HG03342 (cell line): ENCODE measurements at regions not wholly inside any gene's neighbourhood (a gene's known extent, or its start where the extent isn't known, plus 50 kb on each side); places are given as distances from the start of the nearest gene placed in this dataset.
"Not testable (repeated sequence)": the region's sequence is repeated elsewhere in the genome, so short reads cannot be mapped to it uniquely, and the experiment has no call there.

Experiments used
- ATAC-seq: cut with Tn5 transposase; IDR thresholded peaks from one replicate; pipeline ENCODE4 v1.9.1; 2021; ENCODE audit warnings: mild to moderate bottlenecking, moderate library complexity; ENCODE audit not compliant: unreplicated experiment

GRCh38 chr11:29495676-29496075, 521.2 kb downstream of the KCNA4 start:
- no peak for ATAC-seq

GRCh38 chr11:29490938-29491337, 525.9 kb downstream of the KCNA4 start:
- no peak for ATAC-seq

DNA sequence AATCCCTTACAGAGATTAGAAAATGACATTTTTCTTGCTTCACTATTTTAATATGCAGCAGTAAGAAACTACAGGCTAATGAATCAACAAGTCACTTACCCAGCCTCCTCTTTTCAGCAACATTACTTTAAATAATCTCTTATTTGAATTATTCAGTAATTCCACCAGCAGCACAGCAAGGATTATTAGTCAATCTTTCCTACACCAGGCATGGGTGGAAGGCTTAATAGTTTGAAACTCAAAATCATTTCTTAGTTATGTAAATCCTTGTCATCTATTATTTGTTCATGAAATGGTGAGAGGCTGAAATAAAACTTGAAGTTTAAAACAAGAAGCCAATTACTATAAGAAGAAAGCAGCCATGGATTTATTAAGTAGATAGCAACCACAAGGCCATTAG, 530.5 kb downstream of the KCNA4 start:
- ATAC-seq, result no peak

DNA sequence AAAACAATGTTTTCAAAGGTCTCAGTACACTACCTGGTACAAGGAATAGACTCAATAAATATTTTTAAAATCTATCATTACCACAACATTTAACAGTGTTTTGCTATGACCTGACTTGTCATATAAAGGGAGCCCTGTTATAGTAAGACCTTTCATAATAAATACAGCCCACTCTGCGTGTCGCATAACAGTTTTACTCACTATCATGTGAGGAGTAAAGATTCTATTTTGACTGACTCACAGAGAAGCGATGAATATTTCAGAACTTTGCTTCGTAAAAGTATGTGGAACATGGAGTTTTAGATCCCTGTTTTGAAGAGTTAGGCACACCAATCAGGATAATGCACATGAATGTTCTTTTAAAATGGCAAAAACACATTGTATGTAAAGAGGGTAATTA, 531.2 kb downstream of the KCNA4 start:
- ATAC-seq, result no peak

DNA sequence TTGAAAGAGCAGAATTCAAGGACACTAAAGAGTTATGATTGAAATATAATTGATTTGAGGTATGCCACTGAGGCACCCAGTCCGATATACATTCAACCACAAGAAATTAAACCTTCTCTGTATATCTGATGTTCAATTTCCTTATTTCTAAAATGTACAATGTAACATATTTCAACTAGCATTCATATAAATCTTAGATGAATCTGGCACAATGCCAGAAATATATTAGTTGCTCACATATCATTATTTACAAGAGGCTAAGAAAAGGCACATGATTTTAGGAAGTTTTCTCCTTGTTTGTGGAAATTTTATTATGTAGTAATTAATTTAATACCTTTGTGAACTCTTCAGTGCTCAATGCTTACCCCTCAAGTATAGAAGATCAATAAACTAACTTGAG, 532.3 kb downstream of the KCNA4 start:
- ATAC-seq, result no peak

- no peak for ATAC-seq
Observed at GRCh38 chr11:29483831-29484230, 533.0 kb downstream of the KCNA4 start.

DNA sequence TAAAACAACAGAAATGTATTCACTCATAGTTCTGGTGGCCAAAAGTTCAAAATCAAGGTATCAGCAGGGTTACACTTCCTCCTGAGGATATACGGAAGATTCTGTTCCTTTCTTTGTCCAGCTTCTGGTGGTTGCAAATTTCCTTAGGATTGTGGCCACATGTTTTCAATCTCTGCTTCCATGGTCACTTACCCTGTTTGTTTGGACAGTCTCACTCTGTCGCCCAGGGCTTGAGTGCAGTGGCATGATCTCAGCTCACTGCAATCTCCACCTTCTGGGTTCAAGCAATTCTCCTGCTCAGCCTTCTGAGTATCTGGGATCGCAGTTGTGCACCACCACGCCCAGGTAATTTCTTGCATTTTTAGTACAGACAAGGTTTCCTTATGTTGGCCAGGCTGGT, 534.3 kb downstream of the KCNA4 start:
- no peak for ATAC-seq

DNA sequence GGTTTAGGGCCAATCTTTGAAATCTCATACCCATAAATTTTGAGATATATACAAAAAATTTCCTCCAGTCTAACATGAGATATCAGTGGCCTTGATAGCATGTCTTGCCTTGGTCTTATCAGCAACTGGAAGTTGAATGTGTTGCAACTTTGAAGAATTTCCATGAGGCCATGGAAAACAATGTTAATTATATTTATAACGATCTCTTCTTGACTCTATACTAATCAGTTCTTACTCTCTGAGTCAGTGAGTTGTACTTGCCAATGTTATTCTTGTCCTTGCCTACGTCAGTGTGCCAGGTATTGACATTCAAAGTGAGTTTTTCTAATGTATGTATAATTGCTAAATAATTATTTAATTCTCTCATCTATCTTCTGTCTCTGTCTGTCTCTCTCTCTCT, 535.1 kb downstream of the KCNA4 start:
- no peak for ATAC-seq

DNA sequence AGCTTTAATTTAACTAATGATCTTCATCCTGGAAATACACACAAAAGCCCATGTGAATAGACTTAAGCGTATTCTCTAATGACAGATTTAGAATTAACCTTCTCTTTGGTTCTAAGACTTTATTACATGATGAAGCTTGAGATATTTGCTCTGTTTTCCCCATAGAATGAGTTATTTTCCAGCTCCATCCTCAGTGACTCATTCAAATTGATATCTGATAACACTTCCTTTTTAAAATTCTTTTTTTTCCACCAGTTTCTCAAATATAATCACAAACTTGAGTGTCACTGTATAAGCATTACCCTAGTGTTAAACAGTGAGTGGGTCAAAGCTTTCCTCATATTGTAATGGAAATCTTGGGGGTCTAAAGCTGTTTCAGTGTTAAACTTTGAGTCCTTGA, 535.8 kb downstream of the KCNA4 start:
- no peak for ATAC-seq

DNA sequence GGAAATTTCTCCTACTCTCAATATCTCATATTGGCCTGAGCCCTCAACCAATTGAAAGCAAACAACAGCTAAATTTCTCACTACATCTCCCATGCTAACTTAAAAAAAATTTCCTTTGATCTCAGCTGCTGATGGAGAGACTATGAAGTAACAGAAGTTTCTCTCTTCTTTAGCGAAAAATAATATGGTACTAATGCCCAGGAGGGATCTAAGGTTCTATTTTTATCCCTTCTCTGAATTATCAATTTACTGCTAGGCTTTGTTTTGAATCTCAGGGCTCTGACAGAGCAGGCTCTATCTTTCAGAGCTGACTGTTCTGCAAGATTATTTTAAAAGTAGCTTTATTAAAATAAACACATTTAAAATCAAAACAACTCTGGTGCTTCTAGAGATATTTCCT, 558.6 kb downstream of the KCNA4 start:
- ATAC-seq, result no peak

GRCh38 chr11:29452146-29452545, 564.7 kb downstream of the KCNA4 start:
- no peak for ATAC-seq

GRCh38 chr11:29449281-29450074, 567.4 kb downstream of the KCNA4 start:
- no peak for ATAC-seq

DNA sequence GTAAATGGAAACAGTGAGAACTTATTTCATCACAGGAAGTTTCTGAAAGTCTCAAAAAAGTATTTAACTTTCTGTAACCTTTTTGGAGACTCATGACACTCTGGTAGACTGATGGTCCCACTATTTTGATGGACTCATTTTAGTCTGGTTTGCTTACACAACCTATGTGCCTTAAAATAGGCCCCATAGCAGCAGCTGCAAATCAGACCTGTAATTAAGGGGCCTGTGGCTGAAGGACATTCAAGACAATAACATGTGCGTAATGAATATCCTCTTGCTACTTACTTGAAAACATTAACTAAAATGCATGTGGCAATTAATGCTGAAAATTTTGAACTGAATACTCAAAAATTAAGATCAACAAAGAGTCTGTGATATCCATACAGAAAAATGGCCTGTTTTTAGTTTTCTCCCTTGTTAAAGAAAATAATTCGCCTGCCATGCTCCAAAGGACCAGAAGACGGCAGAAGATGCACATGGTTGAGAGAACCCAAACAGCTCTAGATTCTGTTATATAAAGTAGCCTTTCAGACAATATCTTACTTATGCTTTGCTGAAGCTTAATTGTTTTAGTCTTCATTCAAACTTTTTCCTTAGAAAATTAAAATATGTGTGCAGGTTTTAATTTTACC, 568.5 kb downstream of the KCNA4 start:
- ATAC-seq, result no peak

DNA sequence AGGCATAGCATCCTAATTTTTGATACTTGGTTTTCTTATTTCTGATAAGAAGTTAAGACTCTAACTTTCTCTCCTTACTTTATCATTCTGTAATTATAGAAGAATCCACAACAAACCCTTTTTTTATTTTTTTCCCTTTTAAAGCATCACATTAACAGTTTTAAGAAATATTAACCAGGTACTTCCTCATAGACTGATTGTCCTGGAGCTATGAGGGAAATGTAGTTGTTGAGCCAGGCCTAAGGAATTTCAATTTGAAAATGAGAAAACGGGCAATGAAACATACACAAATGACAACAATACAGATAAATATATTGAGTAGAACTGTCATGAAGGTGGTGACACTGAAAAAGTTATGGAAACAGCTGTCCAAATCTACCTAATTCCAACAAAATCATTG, 569.0 kb downstream of the KCNA4 start:
- ATAC-seq, result no peak

DNA sequence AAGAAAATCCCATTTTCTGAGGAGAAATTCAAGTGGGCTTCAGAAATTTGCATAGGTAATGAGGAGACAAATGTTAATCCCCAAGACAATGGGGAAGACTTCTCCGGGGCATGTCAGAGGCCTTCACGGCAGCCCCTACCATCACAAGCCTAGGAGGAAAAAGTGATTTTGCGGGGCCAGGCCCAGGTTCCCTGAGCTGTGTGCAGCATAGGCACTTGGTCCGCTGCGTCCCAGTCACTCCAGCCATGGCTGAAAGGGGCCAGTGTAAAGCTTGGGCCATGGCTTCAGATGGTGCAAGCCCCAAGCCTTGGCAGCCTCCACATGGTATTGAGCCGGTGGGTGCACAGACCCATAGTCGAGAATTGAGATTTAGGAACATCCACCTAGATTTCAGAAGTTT, 570.7 kb downstream of the KCNA4 start:
- no peak for ATAC-seq

GRCh38 chr11:29445191-29445590, 571.6 kb downstream of the KCNA4 start:
- not testable (repeated sequence) for ATAC-seq

GRCh38 chr11:29438815-29439214, 578.0 kb downstream of the KCNA4 start:
- no peak for ATAC-seq

DNA sequence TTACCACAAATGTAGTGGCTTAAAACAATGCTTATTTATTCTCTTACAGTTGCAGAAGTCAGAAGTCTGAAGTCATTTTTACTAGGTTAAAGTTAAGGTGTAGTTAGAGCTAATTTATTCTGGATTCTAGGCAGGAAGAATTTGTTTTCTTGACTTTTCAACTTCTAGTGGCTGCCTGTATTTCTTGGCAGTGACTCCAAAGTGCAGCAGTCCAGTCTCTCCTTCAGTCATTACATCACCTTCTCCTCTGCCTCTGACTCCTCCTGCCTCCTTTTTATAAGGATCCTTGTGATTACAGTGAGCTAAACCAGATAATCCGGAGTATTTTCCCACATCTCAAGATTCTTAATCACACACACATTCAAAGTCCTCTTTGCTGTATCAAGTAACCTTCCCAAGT, 581.4 kb downstream of the KCNA4 start:
- ATAC-seq, result no peak

GRCh38 chr11:29432719-29433325, 584.0 kb downstream of the KCNA4 start:
- ATAC-seq, result peak; percentile 52

DNA sequence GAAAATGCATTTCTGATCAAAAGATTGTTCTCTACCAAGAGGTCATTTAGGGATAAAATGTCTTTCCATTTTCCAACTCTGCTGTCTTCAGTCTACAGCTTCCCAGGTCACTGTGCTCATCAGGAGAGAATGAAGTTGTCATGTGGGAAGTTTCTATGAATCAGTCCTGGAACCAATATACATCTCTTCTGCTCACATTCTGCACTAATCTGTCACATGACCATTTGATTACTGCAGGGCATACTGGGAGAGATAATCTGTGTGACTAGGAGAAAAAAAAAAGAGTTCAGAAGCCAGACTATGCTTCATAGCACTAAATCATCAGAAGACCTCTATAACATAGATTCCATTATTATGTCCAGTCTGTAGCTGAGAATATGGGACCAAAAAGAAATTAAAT, 611.5 kb downstream of the KCNA4 start:
- ATAC-seq, result no peak

DNA sequence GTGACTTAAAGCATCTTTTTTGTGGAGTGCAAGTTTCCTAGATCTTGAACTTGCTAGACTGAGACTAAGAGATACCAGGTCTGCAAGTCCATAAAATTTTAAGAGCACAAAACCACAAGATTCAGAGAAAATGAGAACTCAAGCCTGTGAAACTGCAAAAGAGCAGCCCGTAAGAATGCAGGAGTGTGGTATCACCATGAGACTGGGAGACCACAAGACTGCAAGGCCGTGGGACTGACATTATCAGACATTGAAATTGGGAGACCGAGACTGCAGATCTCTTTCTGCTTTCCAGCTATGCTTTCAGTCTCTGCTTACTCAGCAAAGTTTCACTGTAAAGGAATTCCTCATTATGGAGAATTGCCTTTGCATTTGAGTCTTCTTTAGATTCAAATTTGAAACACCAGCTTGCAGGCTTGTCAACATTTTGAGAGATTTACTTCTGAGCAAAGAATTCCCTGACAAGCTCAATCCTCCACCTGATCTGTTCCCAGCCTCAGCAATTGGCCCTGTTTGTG, 621.2 kb downstream of the KCNA4 start:
- ATAC-seq, result no peak

DNA sequence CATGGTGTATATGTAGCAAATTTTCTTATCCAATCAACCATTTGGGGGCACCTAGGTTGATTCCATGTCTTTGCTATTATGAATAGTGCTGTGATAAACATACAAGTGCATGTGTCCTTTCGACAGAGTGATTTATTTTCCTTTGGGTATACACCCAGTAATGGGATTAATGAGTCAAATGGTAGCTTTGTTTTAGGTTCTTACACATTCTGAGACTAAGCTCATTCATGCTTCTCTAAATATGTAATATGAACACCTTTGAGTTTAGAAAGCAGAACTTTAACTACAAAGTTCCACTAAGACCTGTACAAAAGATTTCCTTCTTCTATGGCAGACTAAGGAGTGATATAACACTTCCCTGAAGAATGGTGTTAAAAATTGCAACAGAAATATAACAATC, 627.0 kb downstream of the KCNA4 start:
- no peak for ATAC-seq
